Peyer's patch (tissue), 4 donors: ENCODE measurements at regions not wholly inside any gene's neighbourhood (a gene's known extent, or its start where the extent isn't known, plus 50 kb on each side); places are given as distances from the start of the nearest gene placed in this dataset.

Experiments
- DNase-seq, 3 donors: peaks; one replicate each; pipeline ENCODE4 v3.0.0-alpha.2; 2017 to 2019
- H3K27ac ChIP-seq, 4 donors: fragments of 200-600 bp; sonication (generic); one replicate each; pipeline ENCODE4 v1.5.1; 2016 to 2019
- H3K27me3 ChIP-seq, 2 donors: fragments of 200-600 bp; sonication (generic); one replicate each; pipeline ENCODE4 v1.5.1; 2019
- H3K36me3 ChIP-seq, 3 donors: fragments of 200-600 bp; sonication (generic); one replicate each; pipeline ENCODE4 v1.5.1; 2016 to 2019
- H3K4me1 ChIP-seq, 4 donors: fragments of 200-600 bp; sonication (generic); one replicate each; pipeline ENCODE4 v1.5.1; 2016 to 2019
- H3K4me3 ChIP-seq, 4 donors: fragments of 200-600 bp; sonication (generic); 1 replicate in 3 of 4; 2 replicates in 1 of 4; pipeline ENCODE4 v1.5.1; 2016 to 2019; ENCODE audit warnings: mild to moderate bottlenecking in 1 of 4
- H3K9me3 ChIP-seq, 4 donors: fragments of 200-600 bp; sonication (generic); one replicate each; pipeline ENCODE4 v1.5.1; 2016 to 2019; ENCODE audit warnings: mild to moderate bottlenecking in 1 of 4
- CTCF ChIP-seq, 6 experiments: fragments of 450-650 bp in 4 of 6; fragments of 200-600 bp in 2 of 6; sonication (generic) in 1 of 6; IDR thresholded peaks; one replicate each; pipeline ENCODE4 v1.5.1; 2017 to 2019; ENCODE audit warnings: antibody characterized with exemption in 6 of 6, mild to moderate bottlenecking in 3 of 6, moderate library complexity in 1 of 6
- POLR2A ChIP-seq, 2 donors: fragments of 450-650 bp; IDR thresholded peaks; one replicate each; pipeline ENCODE4 v1.5.1; 2017; ENCODE audit warnings: antibody characterized with exemption in 2 of 2, mild to moderate bottlenecking in 2 of 2, moderate library complexity in 2 of 2

GRCh38 chr2:5494212-5494611 is 198.0 kb upstream of the SOX11 start:
- Histone ChIP-seq H3K4me1 (no peaks in the 10 kb centered on the region), H3K9me3 (no peaks in the 10 kb centered on the region), H3K4me3 (no peak overlapping the region), H3K27me3 (no peaks in the 10 kb centered on the region), H3K36me3 (no peaks in the 10 kb centered on the region), H3K27ac (no peak overlapping the region)
- DNase-seq = no peak
- no peak for TF ChIP-seq CTCF (IDR thresholded peaks at IDR 0.05)
- TF ChIP-seq POLR2A (IDR thresholded peaks at IDR 0.05) = no peak

- DNase-seq = no peak
- TF ChIP-seq CTCF (IDR thresholded peaks at IDR 0.05) (no peak), POLR2A (IDR thresholded peaks at IDR 0.05) (no peak)
- Histone ChIP-seq H3K4me3 (no peak overlapping the region), H3K4me1 (no peaks in the 10 kb centered on the region), H3K9me3 (no peaks in the 10 kb centered on the region), H3K36me3 (no peaks in the 10 kb centered on the region), H3K27me3 (no peaks in the 10 kb centered on the region), H3K27ac (no peak overlapping the region)
Observed at GRCh38 chr2:5495586-5495985, 196.6 kb upstream of the SOX11 start.

- Histone ChIP-seq H3K4me1 (no peaks in the 10 kb centered on the region), H3K27ac (no peak overlapping the region), H3K27me3 (no peaks in the 10 kb centered on the region), H3K36me3 (no peaks in the 10 kb centered on the region), H3K4me3 (no peak overlapping the region), H3K9me3 (no peaks in the 10 kb centered on the region)
- no peak for TF ChIP-seq POLR2A (IDR thresholded peaks at IDR 0.05)
- TF ChIP-seq CTCF (IDR thresholded peaks at IDR 0.05) = no peak
- DNase-seq = no peak
Observed at GRCh38 chr2:5497874-5498273, 194.3 kb upstream of the SOX11 start.

- Histone ChIP-seq H3K27me3 (no peaks in the 10 kb centered on the region), H3K4me3 (no peak overlapping the region), H3K4me1 (no peaks in the 10 kb centered on the region), H3K27ac (no peak overlapping the region), H3K36me3 (no peaks in the 10 kb centered on the region), H3K9me3 (no peaks in the 10 kb centered on the region)
- DNase-seq = no peak
- TF ChIP-seq POLR2A (IDR thresholded peaks at IDR 0.05) (no peak), CTCF (IDR thresholded peaks at IDR 0.05) (no peak)
Observed at GRCh38 chr2:5501807-5502206, 190.4 kb upstream of the SOX11 start.

- no peak for DNase-seq
Observed at GRCh38 chr2:5502385-5502784, 189.8 kb upstream of the SOX11 start.

More at GRCh38 chr2:5502385-5502784, 189.8 kb upstream of the SOX11 start:
- Histone ChIP-seq H3K9me3 (no peaks in the 10 kb centered on the region), H3K36me3 (no peaks in the 10 kb centered on the region), H3K27ac (no peak overlapping the region), H3K27me3 (no peaks in the 10 kb centered on the region), H3K4me3 (no peak overlapping the region), H3K4me1 (no peaks in the 10 kb centered on the region)
- no peak for TF ChIP-seq POLR2A (IDR thresholded peaks at IDR 0.05)
- TF ChIP-seq CTCF (IDR thresholded peaks at IDR 0.05) = no peak
